ENCODE measurements at regions not wholly inside any gene's neighbourhood (a gene's known extent, or its start where the extent isn't known, plus 50 kb on each side); places are given as distances from the start of the nearest gene placed in this dataset.

DNA sequence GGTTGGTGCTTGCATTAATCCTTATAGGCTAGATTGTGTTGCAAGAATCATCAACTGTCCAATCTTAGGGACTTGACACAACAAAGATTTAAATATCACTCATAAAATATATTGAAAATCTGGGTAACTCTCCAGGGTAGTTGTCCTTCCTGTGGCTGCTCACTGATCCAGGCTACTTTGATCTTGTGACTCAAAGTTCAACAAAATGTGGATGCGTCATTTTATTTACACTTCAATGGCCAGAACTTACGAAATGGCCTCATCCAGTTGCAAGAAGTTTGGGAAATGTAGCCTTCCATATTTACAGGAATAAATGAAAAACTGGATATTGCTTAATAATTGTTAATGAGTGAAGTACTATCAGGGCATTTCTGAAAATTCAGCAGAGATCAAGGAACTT lies 235.5 kb upstream of the ACTBL2 start:
- TF ChIP-seq, protein P1, sequence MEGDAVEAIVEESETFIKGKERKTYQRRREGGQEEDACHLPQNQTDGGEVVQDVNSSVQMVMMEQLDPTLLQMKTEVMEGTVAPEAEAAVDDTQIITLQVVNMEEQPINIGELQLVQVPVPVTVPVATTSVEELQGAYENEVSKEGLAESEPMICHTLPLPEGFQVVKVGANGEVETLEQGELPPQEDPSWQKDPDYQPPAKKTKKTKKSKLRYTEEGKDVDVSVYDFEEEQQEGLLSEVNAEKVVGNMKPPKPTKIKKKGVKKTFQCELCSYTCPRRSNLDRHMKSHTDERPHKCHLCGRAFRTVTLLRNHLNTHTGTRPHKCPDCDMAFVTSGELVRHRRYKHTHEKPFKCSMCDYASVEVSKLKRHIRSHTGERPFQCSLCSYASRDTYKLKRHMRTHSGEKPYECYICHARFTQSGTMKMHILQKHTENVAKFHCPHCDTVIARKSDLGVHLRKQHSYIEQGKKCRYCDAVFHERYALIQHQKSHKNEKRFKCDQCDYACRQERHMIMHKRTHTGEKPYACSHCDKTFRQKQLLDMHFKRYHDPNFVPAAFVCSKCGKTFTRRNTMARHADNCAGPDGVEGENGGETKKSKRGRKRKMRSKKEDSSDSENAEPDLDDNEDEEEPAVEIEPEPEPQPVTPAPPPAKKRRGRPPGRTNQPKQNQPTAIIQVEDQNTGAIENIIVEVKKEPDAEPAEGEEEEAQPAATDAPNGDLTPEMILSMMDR (conservative IDR thresholded peaks at IDR 0.05 in 1 of 2, IDR thresholded peaks at IDR 0.05 in 1 of 2; ENCODE audit: extremely low read depth in 1 of 2, insufficient read depth in 1 of 2, low read depth in 1 of 2, low read length in 2 of 2) = no peak
- TF ChIP-seq EZH2 (IDR thresholded peaks at IDR 0.05; ENCODE audit: borderline replicate concordance, low read length) = no peak
